Kidney epithelial cell (primary cell): ENCODE measurements at regions not wholly inside any gene's neighbourhood (a gene's known extent, or its start where the extent isn't known, plus 50 kb on each side); places are given as distances from the start of the nearest gene placed in this dataset.

Source experiments
- DNase-seq: peaks from one replicate; pipeline ENCODE4 v3.0.0-alpha.2; 2010; ENCODE audit warnings: low read depth
- H3K27me3 ChIP-seq: 2 replicates; pipeline ENCODE4 v1.6.0; 2011; ENCODE audit warnings: low read length; ENCODE audit not compliant: control insufficient read depth, insufficient read depth
- H3K36me3 ChIP-seq: 2 replicates; pipeline ENCODE4 v1.5.1; 2011; ENCODE audit warnings: low read length; ENCODE audit not compliant: control insufficient read depth, insufficient read depth
- H3K4me3 ChIP-seq: 2 replicates; pipeline ENCODE4 v1.5.1; 2011; ENCODE audit warnings: low read depth, mild to moderate bottlenecking, control low read depth, low read length
- TF ChIP-seq, protein P1 (sequence below): IDR thresholded peaks from 2 replicates; pipeline ENCODE4 v1.5.1; 2011; ENCODE audit warnings: mild to moderate bottlenecking, moderate library complexity, low read length, control low read depth, inconsistent platforms; ENCODE audit not compliant: insufficient read depth, poor library complexity, severe bottlenecking

DNA sequence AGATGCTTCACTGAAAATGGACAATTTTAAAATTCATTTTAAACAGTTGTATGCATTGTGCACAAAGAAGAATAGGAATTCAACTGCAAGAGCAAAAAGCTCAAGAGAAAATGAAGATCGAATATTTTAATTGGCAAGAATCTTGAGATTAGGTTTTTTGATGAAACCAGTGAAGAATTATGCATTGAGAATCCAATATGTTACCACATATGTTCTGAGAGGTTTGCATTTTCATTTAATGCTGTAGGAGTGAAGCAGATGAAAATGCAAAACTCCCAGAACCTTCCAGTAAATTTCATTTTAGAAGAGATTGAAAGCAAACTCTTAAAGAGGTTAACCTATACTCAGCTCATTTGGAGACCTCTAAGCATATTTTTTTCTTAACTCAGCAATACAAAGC is 298.0 kb downstream of the OLFM3 start:
- Histone ChIP-seq H3K27me3 (no peaks in the 10 kb centered on the region), H3K36me3 (no peaks in the 10 kb centered on the region), H3K4me3 (no peak overlapping the region)
- TF ChIP-seq, protein P1, sequence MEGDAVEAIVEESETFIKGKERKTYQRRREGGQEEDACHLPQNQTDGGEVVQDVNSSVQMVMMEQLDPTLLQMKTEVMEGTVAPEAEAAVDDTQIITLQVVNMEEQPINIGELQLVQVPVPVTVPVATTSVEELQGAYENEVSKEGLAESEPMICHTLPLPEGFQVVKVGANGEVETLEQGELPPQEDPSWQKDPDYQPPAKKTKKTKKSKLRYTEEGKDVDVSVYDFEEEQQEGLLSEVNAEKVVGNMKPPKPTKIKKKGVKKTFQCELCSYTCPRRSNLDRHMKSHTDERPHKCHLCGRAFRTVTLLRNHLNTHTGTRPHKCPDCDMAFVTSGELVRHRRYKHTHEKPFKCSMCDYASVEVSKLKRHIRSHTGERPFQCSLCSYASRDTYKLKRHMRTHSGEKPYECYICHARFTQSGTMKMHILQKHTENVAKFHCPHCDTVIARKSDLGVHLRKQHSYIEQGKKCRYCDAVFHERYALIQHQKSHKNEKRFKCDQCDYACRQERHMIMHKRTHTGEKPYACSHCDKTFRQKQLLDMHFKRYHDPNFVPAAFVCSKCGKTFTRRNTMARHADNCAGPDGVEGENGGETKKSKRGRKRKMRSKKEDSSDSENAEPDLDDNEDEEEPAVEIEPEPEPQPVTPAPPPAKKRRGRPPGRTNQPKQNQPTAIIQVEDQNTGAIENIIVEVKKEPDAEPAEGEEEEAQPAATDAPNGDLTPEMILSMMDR = no peak
- no peak for DNase-seq

DNA sequence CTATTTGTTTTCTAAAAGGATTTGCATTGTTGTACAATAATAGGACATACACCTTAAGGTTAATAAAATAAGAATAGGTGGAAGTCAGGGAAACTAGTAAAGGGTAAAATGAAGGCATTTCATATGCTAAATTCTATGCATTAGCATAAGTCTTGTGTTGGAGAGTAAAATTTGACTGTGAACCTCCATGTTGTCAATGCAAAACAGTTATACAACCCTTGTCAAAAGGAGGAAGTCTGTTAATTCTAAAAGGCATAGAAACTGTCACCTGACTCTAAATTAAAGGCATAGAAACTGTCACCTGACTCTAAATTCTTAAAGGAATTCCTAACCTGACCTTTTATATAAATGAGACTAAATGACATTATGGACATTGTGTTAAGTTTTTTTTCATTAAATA is 291.8 kb downstream of the OLFM3 start:
- Histone ChIP-seq H3K27me3 (no peaks in the 10 kb centered on the region), H3K4me3 (no peak overlapping the region), H3K36me3 (no peaks in the 10 kb centered on the region)
- no peak for DNase-seq
- TF ChIP-seq, protein P1 = no peak

DNA sequence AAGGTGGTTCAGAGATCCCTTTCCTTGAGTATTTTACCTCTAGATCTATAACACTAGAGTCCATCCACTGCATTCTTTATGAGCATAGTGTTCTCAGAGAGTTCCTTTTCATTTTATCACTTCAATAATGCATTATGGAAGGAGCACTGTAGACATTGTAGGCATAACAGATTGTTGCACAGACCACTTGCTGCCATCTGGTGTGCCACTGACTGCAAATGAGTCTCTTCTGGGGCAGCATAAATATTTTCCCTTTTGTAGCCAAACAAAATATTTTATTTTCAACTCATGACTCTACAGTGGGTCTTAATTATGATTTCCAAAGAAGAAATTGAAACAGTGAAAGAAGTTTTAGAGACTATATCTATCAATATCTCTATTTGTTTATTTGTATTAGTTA is 290.4 kb downstream of the OLFM3 start:
- Histone ChIP-seq H3K27me3 (no peaks in the 10 kb centered on the region), H3K36me3 (no peaks in the 10 kb centered on the region), H3K4me3 (no peak overlapping the region)
- TF ChIP-seq, protein P1 = no peak
- DNase-seq = no peak

DNA sequence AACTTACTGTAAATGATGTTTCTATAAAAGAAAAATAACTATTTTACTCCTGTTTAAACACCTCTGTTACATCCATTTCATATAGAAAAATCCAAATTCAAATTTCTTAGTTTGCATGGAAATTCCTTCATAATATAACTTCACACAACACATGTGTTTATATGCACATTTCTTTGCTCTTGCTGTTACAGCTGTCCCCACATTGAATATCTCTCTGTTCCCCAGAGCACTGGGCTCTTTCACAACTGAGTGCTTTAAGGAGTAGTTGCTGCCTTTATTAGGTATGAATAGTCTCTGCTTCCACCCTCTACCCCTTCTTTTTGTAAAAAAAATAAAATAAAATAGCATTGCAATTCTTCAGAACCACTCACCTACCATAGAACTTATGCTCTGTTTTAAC is 287.0 kb downstream of the OLFM3 start:
- no peak for DNase-seq
- no peak overlapping the region for H3K4me3 ChIP-seq
- TF ChIP-seq, protein P1 = no peak
- no peaks in the 10 kb centered on the region for H3K36me3 ChIP-seq
- H3K27me3 ChIP-seq = no peaks in the 10 kb centered on the region

DNA sequence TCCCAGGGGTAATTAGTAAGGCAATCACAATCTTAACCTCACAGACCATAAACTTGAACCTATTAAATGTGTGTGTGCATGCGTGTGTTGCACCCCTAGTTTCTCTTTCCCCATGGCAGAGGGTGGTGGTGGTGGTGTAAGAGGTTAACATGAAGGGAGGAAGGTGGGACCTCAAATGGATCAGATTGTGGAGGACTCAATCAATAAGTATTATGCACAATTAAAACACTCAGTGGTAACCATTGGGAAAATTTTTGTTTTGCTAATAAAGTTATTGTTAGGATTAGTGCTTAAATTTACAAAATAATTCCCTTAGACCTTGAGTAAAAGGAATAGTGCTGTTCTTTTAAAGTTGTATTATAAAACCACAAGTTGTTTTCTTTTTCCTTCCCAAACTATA is 283.0 kb downstream of the OLFM3 start:
- Histone ChIP-seq H3K36me3 (no peaks in the 10 kb centered on the region), H3K4me3 (no peak overlapping the region), H3K27me3 (no peaks in the 10 kb centered on the region)
- no peak for DNase-seq
- TF ChIP-seq, protein P1 = no peak

DNA sequence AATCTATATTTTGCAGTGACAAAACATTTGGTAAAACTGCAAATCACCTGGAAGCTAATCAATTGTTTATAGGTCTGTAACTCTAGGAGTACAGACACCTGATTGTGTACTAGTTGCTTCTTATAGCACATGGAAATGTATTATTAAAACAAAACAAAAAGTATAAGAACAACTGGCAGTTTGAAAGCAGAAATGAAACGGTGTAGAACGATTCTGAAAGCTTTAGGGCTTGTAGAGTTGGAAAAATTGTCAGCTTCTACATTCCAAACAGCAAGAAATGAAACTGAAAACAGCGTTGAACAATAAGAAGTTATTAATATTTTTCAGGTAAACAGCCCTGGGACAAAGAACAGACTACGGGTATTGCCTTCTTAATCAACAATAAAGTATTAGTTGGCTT is 273.3 kb downstream of the OLFM3 start:
- no peak for DNase-seq
- H3K36me3 ChIP-seq = no peaks in the 10 kb centered on the region
- no peak overlapping the region for H3K4me3 ChIP-seq
- H3K27me3 ChIP-seq = no peaks in the 10 kb centered on the region
- TF ChIP-seq, protein P1 = no peak
